AG04449 (cell line): ENCODE measurements at regions not wholly inside any gene's neighbourhood (a gene's known extent, or its start where the extent isn't known, plus 50 kb on each side); places are given as distances from the start of the nearest gene placed in this dataset.
"Not testable (repeated sequence)": the region's sequence is repeated elsewhere in the genome, so short reads cannot be mapped to it uniquely, and the experiment has no call there.

Experiments
- CTCF ChIA-PET: fragments of 350-600 bp; formaldehyde crosslinking; extraction: SDS; loops from one replicate; lab custom pipeline; 2021; ENCODE audit warnings: antibody characterized with exemption; lab: Yijun Ruan, JAX
- POLR2A ChIA-PET: fragments of 400-600, 350-600 bp; formaldehyde crosslinking; extraction: SDS; loops from one replicate; lab custom pipeline; 2020; ENCODE audit warnings: antibody characterized with exemption, inconsistent platforms; lab: Yijun Ruan, JAX
- DNase-seq: peaks from one replicate; pipeline ENCODE4 v3.0.0-alpha.2; 2010; ENCODE audit warnings: low read depth, low spot score
- H3K4me3 ChIP-seq: 2 replicates; pipeline ENCODE4 v1.5.1; 2011; ENCODE audit warnings: low read depth, mild to moderate bottlenecking, control low read depth, low read length
- TF ChIP-seq, protein P1 (sequence below): IDR thresholded peaks from one replicate; pipeline ENCODE4 v1.5.1; 2011; ENCODE audit warnings: mild to moderate bottlenecking, moderate library complexity, low read length, control low read depth, inconsistent platforms; ENCODE audit not compliant: insufficient read depth; ENCODE audit errors: missing control alignments

DNA sequence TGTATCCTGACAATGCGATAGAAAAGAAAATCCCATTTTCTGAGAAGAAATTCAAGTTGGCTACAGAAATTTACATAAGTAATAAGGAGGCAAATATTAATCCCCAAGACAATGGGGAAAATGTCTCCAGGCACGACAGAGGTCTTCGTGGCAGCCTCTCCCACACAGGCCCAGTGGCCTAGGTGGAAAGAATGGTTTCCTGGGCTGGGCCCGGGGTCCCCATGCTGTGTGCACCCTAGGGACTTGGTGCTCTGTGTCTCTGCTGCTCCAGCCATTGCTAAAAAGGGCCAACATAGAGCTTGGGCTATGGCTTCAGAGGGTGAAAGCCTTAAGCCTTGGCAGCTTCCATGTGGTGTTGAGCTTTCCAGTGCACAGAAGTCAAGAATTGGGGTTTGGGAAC lies 102.5 kb upstream of the LYPLAL1 start:
- TF ChIP-seq, protein P1, sequence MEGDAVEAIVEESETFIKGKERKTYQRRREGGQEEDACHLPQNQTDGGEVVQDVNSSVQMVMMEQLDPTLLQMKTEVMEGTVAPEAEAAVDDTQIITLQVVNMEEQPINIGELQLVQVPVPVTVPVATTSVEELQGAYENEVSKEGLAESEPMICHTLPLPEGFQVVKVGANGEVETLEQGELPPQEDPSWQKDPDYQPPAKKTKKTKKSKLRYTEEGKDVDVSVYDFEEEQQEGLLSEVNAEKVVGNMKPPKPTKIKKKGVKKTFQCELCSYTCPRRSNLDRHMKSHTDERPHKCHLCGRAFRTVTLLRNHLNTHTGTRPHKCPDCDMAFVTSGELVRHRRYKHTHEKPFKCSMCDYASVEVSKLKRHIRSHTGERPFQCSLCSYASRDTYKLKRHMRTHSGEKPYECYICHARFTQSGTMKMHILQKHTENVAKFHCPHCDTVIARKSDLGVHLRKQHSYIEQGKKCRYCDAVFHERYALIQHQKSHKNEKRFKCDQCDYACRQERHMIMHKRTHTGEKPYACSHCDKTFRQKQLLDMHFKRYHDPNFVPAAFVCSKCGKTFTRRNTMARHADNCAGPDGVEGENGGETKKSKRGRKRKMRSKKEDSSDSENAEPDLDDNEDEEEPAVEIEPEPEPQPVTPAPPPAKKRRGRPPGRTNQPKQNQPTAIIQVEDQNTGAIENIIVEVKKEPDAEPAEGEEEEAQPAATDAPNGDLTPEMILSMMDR = no peak
- no peak for DNase-seq
- POLR2A ChIA-PET = no interaction called here
- CTCF ChIA-PET = interaction anchor here (1.9 kb wide), 1 partner anchor 10 kb away, joined by 4 read pairs; no protein-coding TSS in a partner anchor
- no peak overlapping the region for H3K4me3 ChIP-seq

DNA sequence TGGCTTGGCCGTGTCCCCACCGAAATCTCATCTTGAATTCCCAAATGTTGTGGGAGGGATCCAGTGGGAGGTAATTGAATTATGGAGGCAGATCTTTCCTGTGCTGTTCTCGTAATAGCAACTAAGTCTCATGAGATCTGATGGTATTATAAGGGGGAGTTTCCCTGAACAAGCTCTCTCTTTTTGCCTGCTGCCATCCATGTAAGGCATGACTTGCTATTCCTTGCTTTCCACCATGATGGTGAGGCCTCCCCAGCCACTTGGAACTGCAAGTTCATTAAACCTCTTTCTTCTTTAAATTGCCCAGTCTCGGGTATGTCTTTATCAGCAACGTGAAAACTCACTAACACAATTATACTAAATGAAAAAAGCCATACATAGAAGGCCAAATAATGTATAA lies 101.3 kb upstream of the LYPLAL1 start:
- no peak for DNase-seq
- ChIA-PET CTCF (interaction anchor here (1.9 kb wide), 1 partner anchor 9 kb away, joined by 4 read pairs; no protein-coding TSS in a partner anchor), POLR2A (no interaction called here)
- TF ChIP-seq, protein P1 = no peak
- no peak overlapping the region for H3K4me3 ChIP-seq

DNA sequence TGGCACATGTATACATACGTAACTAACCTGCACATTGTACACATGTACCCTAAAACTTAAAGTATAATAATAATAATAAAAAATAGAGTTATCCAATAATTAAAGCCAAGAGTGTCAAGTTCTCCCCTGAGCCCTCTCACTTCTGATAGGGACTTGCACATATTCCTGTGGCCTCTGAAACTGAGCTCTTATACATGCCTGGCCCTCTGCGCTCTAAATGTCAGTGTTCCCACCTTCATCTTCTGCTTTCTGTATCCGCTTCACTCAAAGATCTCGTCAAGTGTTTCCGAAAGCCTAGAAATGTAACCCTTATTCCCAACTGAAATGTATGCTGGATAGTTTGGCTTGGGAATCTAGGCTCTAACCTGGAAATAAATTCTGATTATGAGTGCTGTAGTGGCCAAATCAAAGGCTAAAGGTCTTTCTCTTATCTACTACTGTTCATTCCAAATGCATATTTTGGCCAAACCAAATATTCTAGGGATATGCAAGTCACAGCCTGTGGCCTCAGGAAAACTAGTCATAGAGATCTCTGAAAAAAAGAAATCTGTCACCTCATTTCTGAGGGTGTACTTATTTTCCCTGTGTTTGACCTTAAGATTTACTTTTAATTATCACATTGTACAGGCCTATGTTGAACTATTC lies 99.5 kb upstream of the LYPLAL1 start:
- ChIA-PET CTCF (no interaction called here), POLR2A (no interaction called here)
- H3K4me3 ChIP-seq = no peak overlapping the region
- DNase-seq = no peak
- TF ChIP-seq, protein P1 = no peak

DNA sequence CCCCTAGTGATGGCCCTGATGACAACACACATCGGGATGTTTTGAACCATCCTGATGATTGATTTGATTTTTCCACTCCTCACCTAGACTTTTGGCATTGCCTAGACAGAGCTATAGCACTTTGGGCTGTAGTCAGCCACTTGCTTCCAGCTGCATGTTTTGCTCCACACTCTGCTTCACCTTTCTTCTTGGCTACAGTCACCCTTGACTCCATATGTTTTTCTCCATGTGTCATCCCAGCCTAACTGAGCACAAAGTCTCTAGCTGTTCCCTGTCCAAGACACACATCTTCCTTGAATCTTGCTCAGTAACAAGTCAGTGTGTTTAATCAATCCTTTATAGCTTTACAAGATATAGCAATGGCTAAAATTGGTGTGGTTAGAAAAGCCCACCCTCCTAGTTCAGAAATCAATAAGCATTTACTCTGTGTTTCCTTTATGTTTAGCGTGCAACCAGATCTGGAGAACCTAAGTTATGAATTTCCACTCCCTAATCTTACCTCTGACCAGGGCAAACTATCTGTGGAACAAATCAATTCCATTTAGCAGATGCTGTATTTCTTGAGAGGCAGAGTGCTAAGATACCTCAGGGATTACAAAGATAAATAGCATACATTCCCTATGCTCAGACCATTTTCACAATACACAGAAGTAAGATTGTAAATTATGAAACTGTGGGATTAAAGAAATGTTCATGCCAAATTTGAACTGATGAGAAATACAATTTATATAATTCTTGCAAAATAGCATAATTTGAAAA lies 98.4 kb upstream of the LYPLAL1 start:
- CTCF ChIA-PET = no interaction called here
- H3K4me3 ChIP-seq = no peak overlapping the region
- no peak for DNase-seq
- TF ChIP-seq, protein P1 = no peak
- POLR2A ChIA-PET = no interaction called here

DNA sequence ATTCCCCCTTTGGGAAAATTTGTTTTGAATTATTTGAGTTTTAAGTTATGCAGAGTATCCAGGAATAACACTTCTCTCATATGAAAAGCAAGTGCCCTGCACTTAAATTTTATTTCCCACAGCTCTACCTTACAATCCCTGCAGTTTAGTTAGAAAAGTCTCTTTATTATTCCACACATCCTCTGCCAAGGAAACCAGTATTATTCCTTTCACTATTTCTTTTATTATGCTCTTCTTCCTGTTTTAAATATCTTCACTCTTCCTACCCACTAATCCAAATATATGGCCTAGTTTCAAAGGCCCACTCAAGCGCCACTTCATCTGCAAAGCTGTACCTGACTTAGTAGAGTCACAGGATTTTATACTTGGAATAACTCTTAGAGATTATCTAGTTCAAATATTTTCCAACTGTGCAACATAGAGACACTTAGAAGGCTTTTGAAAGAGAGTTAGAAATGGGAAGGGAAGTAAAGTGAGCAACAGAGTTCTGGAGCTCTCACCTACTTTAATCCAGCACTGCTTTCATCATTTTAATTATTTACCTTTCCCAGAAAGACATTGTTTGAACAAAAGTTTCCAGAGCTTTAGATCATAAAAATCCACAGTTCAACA lies 97.2 kb upstream of the LYPLAL1 start:
- H3K4me3 ChIP-seq = no peak overlapping the region
- DNase-seq = no peak
- ChIA-PET CTCF (interaction anchor here (0.8 to 6.0 kb wide), 3 partner anchors 9 to 585 kb away, joined by 3 to 26 read pairs (median 3); no protein-coding TSS in a partner anchor), POLR2A (no interaction called here)
- TF ChIP-seq, protein P1 = no peak

DNA sequence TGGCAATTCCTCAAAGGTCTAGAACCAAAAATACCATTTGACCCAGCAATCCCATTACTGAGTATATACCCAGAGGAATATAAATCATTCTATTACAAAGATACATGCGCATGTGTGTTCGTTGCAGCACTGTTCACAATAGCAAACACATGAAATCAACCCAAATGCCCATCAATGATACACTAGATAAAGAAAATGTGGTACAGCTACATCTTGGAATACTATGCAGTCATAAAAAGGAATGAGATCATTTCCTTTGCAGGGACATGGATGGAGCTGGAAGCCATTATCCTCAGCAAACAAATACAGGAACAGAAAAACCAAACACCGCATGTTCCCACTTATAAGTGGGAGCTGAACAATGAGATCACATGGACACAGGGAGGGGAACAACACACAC lies 95.9 kb upstream of the LYPLAL1 start:
- H3K4me3 ChIP-seq, DNase-seq, POLR2A ChIA-PET: not testable (repeated sequence)
- CTCF ChIA-PET = interaction anchor here (6.0 kb wide), 1 partner anchor 11 kb away, joined by 26 read pairs; no protein-coding TSS in a partner anchor
